IMR-90 (cell line): ENCODE measurements at regions not wholly inside any gene's neighbourhood (a gene's known extent, or its start where the extent isn't known, plus 50 kb on each side); places are given as distances from the start of the nearest gene placed in this dataset.

Experiments used
- ATAC-seq: fragments of 200-7000 bp; cut with Tn5 transposase; 2 replicates; pipeline ENCODE4 v1.9.1; 2020; ENCODE audit warnings: low read depth, mild to moderate bottlenecking, moderate library complexity
- BruUV-seq: library from RNA; stranded (reverse); fragments of 400-500 nt; replicated peaks from 2 replicates; lab custom pipeline; 2021; lab: Mats Ljungman, UMichigan
- CTCF ChIA-PET: fragments of 300-600 bp; formaldehyde crosslinking; extraction: SDS; loops from one replicate; lab custom pipeline; 2021; ENCODE audit warnings: antibody characterized with exemption; lab: Yijun Ruan, JAX
- POLR2A ChIA-PET: fragments of 300-600 bp; sonication (Branson Sonifier 250); formaldehyde crosslinking; loops from one replicate; lab custom pipeline; 2022; ENCODE audit warnings: antibody characterized with exemption; ENCODE audit not compliant: unreplicated experiment; lab: Charles Lee
- DNase-seq: peaks from one replicate; pipeline ENCODE4 v3.0.0; 2013
- H2AFZ ChIP-seq: replicated peaks from 2 replicates; pipeline ENCODE3; 2013; ENCODE audit warnings: low read length, mild to moderate bottlenecking; ENCODE audit not compliant: poor library complexity
- H2AK5ac ChIP-seq: 2 replicates; pipeline ENCODE4 v1.6.1; 2013; ENCODE audit warnings: low read depth, low read length, inconsistent platforms
- H2AK9ac ChIP-seq: replicated peaks from 2 replicates; pipeline ENCODE3; 2013; ENCODE audit warnings: mild to moderate bottlenecking, low read depth, low read length, moderate library complexity; ENCODE audit not compliant: poor library complexity
- H2BK120ac ChIP-seq: 2 replicates; pipeline ENCODE4 v1.6.1; 2013; ENCODE audit warnings: low read depth, low read length, inconsistent platforms
- H2BK15ac ChIP-seq: 3 replicates; pipeline ENCODE4 v1.6.1; 2013; ENCODE audit warnings: low read depth, low read length, inconsistent platforms
- H2BK20ac ChIP-seq: 2 replicates; pipeline ENCODE4 v1.6.1; 2013; ENCODE audit warnings: low read depth, mild to moderate bottlenecking, inconsistent platforms, low read length, moderate library complexity
- H2BK5ac ChIP-seq: 2 replicates; pipeline ENCODE4 v1.6.1; 2013; ENCODE audit warnings: mild to moderate bottlenecking, low read depth, low read length, inconsistent platforms; ENCODE audit not compliant: poor library complexity, severe bottlenecking
- H3K14ac ChIP-seq: replicated peaks from 2 replicates; pipeline ENCODE4 v1.6.1; 2013; ENCODE audit warnings: low read depth, low read length, inconsistent platforms
- H3K18ac ChIP-seq: 2 replicates; pipeline ENCODE4 v1.6.1; 2013; ENCODE audit warnings: low read depth, low read length, control low read depth
- H3K23ac ChIP-seq: 2 replicates; pipeline ENCODE4 v1.6.1; 2013; ENCODE audit warnings: low read depth, low read length, inconsistent platforms
- H3K27ac ChIP-seq: 2 replicates; pipeline ENCODE4 v1.5.1; 2013; ENCODE audit warnings: mild to moderate bottlenecking, control low read depth, low read length; ENCODE audit not compliant: insufficient read depth
- H3K27me3 ChIP-seq: 2 replicates; pipeline ENCODE4 v1.6.1; 2013; ENCODE audit warnings: low read length; ENCODE audit not compliant: control insufficient read depth, insufficient read depth
- H3K36me3 ChIP-seq: 2 replicates; pipeline ENCODE4 v1.6.1; 2013; ENCODE audit warnings: low read length, mixed read lengths; ENCODE audit not compliant: control insufficient read depth, insufficient read depth
- H3K4ac ChIP-seq: 2 replicates; pipeline ENCODE4 v1.6.1; 2013; ENCODE audit warnings: low read depth, low read length, inconsistent platforms
- H3K4me1 ChIP-seq: 2 replicates; pipeline ENCODE4 v1.6.1; 2013; ENCODE audit warnings: low read length, mixed read lengths; ENCODE audit not compliant: control insufficient read depth, insufficient read depth
- H3K4me2 ChIP-seq: 2 replicates; pipeline ENCODE4 v1.6.1; 2013; ENCODE audit warnings: low read depth, mild to moderate bottlenecking, control low read depth, low read length, moderate library complexity
- H3K4me3 ChIP-seq: 2 replicates; pipeline ENCODE4 v1.5.1; 2013; ENCODE audit warnings: low read depth, mild to moderate bottlenecking, control low read depth, low read length, moderate library complexity; ENCODE audit not compliant: insufficient read depth
- H3K56ac ChIP-seq: 2 replicates; pipeline ENCODE4 v1.6.1; 2013; ENCODE audit warnings: low read length, inconsistent platforms; ENCODE audit not compliant: insufficient read depth; ENCODE audit errors: extremely low read depth
- H3K79me1 ChIP-seq, 2 experiments: 2 replicates each; pipeline ENCODE4 v1.6.1; 2013; ENCODE audit warnings: low read length in 2 of 2, inconsistent platforms in 1 of 2, low read depth in 1 of 2
- H3K9ac ChIP-seq: 2 replicates; pipeline ENCODE4 v1.6.1; 2013; ENCODE audit warnings: low read depth, low read length, control low read depth
- H3K9me1 ChIP-seq: 2 replicates; pipeline ENCODE4 v1.6.1; 2013; ENCODE audit warnings: low read length, inconsistent platforms; ENCODE audit not compliant: insufficient read depth
- H3K9me3 ChIP-seq: 2 replicates; pipeline ENCODE4 v1.6.1; 2013; ENCODE audit warnings: low read length; ENCODE audit not compliant: control insufficient read depth, insufficient read depth
- H4K20me1 ChIP-seq: 2 replicates; pipeline ENCODE4 v1.6.1; 2013; ENCODE audit warnings: low read length, inconsistent platforms; ENCODE audit not compliant: insufficient read depth
- H4K5ac ChIP-seq: 2 replicates; pipeline ENCODE4 v1.6.1; 2013; ENCODE audit warnings: mild to moderate bottlenecking, low read depth, low read length, control low read depth
- H4K8ac ChIP-seq, 2 experiments: 2 replicates each; pipeline ENCODE4 v1.6.1; 2013; ENCODE audit warnings: low read depth in 2 of 2, low read length in 2 of 2, control low read depth in 1 of 2, inconsistent platforms in 1 of 2
- H4K91ac ChIP-seq: 2 replicates; pipeline ENCODE4 v1.6.1; 2013; ENCODE audit warnings: low read depth, low read length, inconsistent platforms; ENCODE audit not compliant: insufficient read depth
- CEBPB ChIP-seq: IDR thresholded peaks from 2 replicates; pipeline ENCODE4 v1.6.1; 2012; ENCODE audit warnings: low read depth, low read length, improper control_type of control experiment
- POLR2A ChIP-seq: IDR thresholded peaks from 2 replicates; pipeline ENCODE4 v1.6.1; 2012; ENCODE audit warnings: mild to moderate bottlenecking, low read depth, low read length
- WGBS, 2 experiments: methylation state at CpG; one replicate each; pipeline versions ENCODE4 v1.1.5 to v1.1.7; 2013; ENCODE audit warnings: missing lambda C conversion rate in 2 of 2; ENCODE audit not compliant: insufficient read length in 1 of 2; ENCODE audit errors: extremely low coverage in 2 of 2; 5-methylcytosine and 5-hydroxymethylcytosine counted together
- dilution Hi-C: fragments of 300-500 bp; cut with HindIII; formaldehyde crosslinking; loops from one replicate; pipeline ENCODE4 v1.14.3; 2018; ENCODE audit warnings: low sequenced_read_pairs; ENCODE audit not compliant: unreplicated experiment
- in situ Hi-C: fragments of 300-500 bp; cut with MboI; formaldehyde crosslinking; loops from 3 replicates; pipeline ENCODE4 v1.14.3; 2019; ENCODE audit warnings: low sequenced_read_pairs, inconsistent platforms, mixed read lengths
- intact Hi-C: fragments of 100-400 bp; cut with micrococcal nuclease; formaldehyde crosslinking; loops from 2 replicates; pipeline ENCODE4 v1.10.0; 2022

- no peaks in the 10 kb centered on the region for H3K9me3 ChIP-seq
- no peaks in the 10 kb centered on the region for H3K9me1 ChIP-seq
- H3K14ac ChIP-seq, result no peak overlapping the region
- in situ Hi-C loops, result no loop called here
- H3K36me3 ChIP-seq, result no peaks in the 10 kb centered on the region
- dilution Hi-C loops, result no loop called here
- POLR2A ChIA-PET, result no interaction called here
- CTCF ChIA-PET, result no interaction called here
- H3K79me1 ChIP-seq, result no peaks in the 10 kb centered on the region
- H2BK120ac ChIP-seq, result no peak overlapping the region
- intact Hi-C loops, result no loop called here
- H3K18ac ChIP-seq, result no peak overlapping the region
- peaks cover 6% of the 10 kb centered on the region; the same call in 1 of the 2 replicates for H3K27me3 ChIP-seq
- H3K4me2 ChIP-seq, result no peak overlapping the region
- H2AFZ ChIP-seq, result no peak overlapping the region
- no peak overlapping the region for H3K4me3 ChIP-seq
- peak; percentile 70 for ATAC-seq
- TF ChIP-seq CEBPB (0 out of 2 replicates have a peak, but pooled peaks have one; percentile 40), POLR2A (no peak)
- H3K27ac ChIP-seq, result no peak overlapping the region
- peaks cover 4% of the 10 kb centered on the region for H3K4me1 ChIP-seq
- no peak overlapping the region for H2BK5ac ChIP-seq
- no peaks in the 10 kb centered on the region for H4K20me1 ChIP-seq
- no peak overlapping the region for H3K4ac ChIP-seq
- no peak overlapping the region for H3K56ac ChIP-seq
- no peak overlapping the region for H2AK5ac ChIP-seq
- H2AK9ac ChIP-seq, result no peak overlapping the region
- H4K5ac ChIP-seq, result no peak overlapping the region
- no peak overlapping the region for H2BK20ac ChIP-seq
- DNase-seq, result peak; percentile 44
- H3K23ac ChIP-seq, result no peak overlapping the region
- no TSS peak for BruUV-seq
- H3K9ac ChIP-seq, result no peak overlapping the region
- H2BK15ac ChIP-seq, result no peak overlapping the region
- no CpG with 5 or more reads among the region's 3 CpGs for WGBS, 2 experiments
- no peak overlapping the region for H4K91ac ChIP-seq
- no peak overlapping the region for H4K8ac ChIP-seq
Observed at GRCh38 chr18:22613788-22614187, 196.1 kb upstream of the CTAGE1 start.
